HCT116 (cell line): ENCODE measurements at regions not wholly inside any gene's neighbourhood (a gene's known extent, or its start where the extent isn't known, plus 50 kb on each side); places are given as distances from the start of the nearest gene placed in this dataset.

ENCODE experiments used
- CEBPB ChIP-seq: IDR thresholded peaks from 2 replicates; pipeline ENCODE4 v1.6.1; 2012; ENCODE audit warnings: low read depth
- CTCF ChIP-seq, 3 experiments: fragments of 200-600 bp in 1 of 3; sonication (generic) in 1 of 3; IDR thresholded peaks in 2 of 3; conservative IDR thresholded peaks in 1 of 3; 2 replicates each; pipeline ENCODE4 v1.5.1; 2012 to 2017; ENCODE audit warnings: low read depth in 2 of 3, low read length in 2 of 3, antibody characterized with exemption in 1 of 3, borderline replicate concordance in 1 of 3, control low read depth in 1 of 3, mild to moderate bottlenecking in 1 of 3, mixed read lengths in 1 of 3, mixed run types in 1 of 3, moderate library complexity in 1 of 3; ENCODE audit not compliant: insufficient read depth in 1 of 3
- EZH2 ChIP-seq: fragments of 200-600 bp; sonication (generic); IDR thresholded peaks from 2 replicates; pipeline ENCODE4 v1.6.1; 2017; ENCODE audit warnings: antibody characterized with exemption, mixed run types
- EZH2phosphoT487 ChIP-seq: fragments of 200-600 bp; IDR thresholded peaks from 2 replicates; pipeline ENCODE4 v1.6.1; 2018; ENCODE audit warnings: antibody characterized with exemption, borderline replicate concordance
- JUND ChIP-seq: IDR thresholded peaks from 2 replicates; pipeline ENCODE4 v1.6.1; 2012
- MAX ChIP-seq: IDR thresholded peaks from 2 replicates; pipeline ENCODE4 v1.6.1; 2012
- POLR2A ChIP-seq: IDR thresholded peaks from 2 replicates; pipeline ENCODE4 v1.7.0; 2011; ENCODE audit warnings: borderline replicate concordance; ENCODE audit not compliant: insufficient read depth, insufficient read length; ENCODE audit errors: extremely low read depth
- POLR2AphosphoS5 ChIP-seq: IDR thresholded peaks from 2 replicates; pipeline ENCODE4 v1.6.1; 2011; ENCODE audit warnings: mild to moderate bottlenecking, low read depth, low read length, moderate library complexity
- RAD21 ChIP-seq: IDR thresholded peaks from 2 replicates; pipeline ENCODE4 v1.6.1; 2012; ENCODE audit warnings: low read depth, mild to moderate bottlenecking
- SP1 ChIP-seq: IDR thresholded peaks from 2 replicates; pipeline ENCODE4 v1.6.1; 2012; ENCODE audit warnings: low read depth
- TCF7L2 ChIP-seq: IDR thresholded peaks from 2 replicates; pipeline ENCODE4 v1.7.0; 2011; ENCODE audit warnings: borderline replicate concordance, inconsistent platforms; ENCODE audit not compliant: insufficient read depth, insufficient read length; ENCODE audit errors: extremely low read depth
- YY1 ChIP-seq: IDR thresholded peaks from 2 replicates; pipeline ENCODE4 v1.6.1; 2011; ENCODE audit warnings: low read length, low read depth, moderate library complexity, mild to moderate bottlenecking; ENCODE audit not compliant: insufficient replicate concordance; ENCODE audit errors: extremely low read depth
- ZFX ChIP-seq: fragments of 450-650 bp; IDR thresholded peaks from 2 replicates; pipeline ENCODE4 v1.6.1; 2017
- ZNF274 ChIP-seq: fragments of 200-500 bp; sonication (Bioruptor generic); IDR thresholded peaks from 2 replicates; pipeline ENCODE4 v1.6.1; 2014; ENCODE audit warnings: mild to moderate bottlenecking, low read depth, low read length, inconsistent platforms

- TF ChIP-seq EZH2phosphoT487 (no peak), POLR2A (no peak), CTCF (IDR thresholded peaks at IDR 0.05 in 2 of 3, conservative IDR thresholded peaks at IDR 0.05 in 1 of 3; ENCODE audit: borderline replicate concordance in 1 of 3, insufficient read depth in 1 of 3, low read depth in 2 of 3, low read length in 2 of 3) (no peak), ZNF274 (no peak), JUND (no peak), EZH2 (no peak), POLR2AphosphoS5 (no peak), YY1 (no peak), RAD21 (no peak), MAX (no peak), SP1 (no peak), CEBPB (no peak), ZFX (no peak), TCF7L2 (no peak)
These were observed 538.7 kb downstream of the TFEC start for GRCh38 chr7:115491744-115492380.
